22Rv1 (cell line): ENCODE measurements at regions not wholly inside any gene's neighbourhood (a gene's known extent, or its start where the extent isn't known, plus 50 kb on each side); places are given as distances from the start of the nearest gene placed in this dataset.
"Not testable (repeated sequence)": the region's sequence is repeated elsewhere in the genome, so short reads cannot be mapped to it uniquely, and the experiment has no call there.

Source experiments
- H3K27ac ChIP-seq: fragments of 450-650 bp; 2 replicates; pipeline ENCODE4 v1.5.1; 2017
- ZFX ChIP-seq: fragments of 450-650 bp; IDR thresholded peaks from 2 replicates; pipeline ENCODE4 v1.6.1; 2017; ENCODE audit warnings: antibody characterized with exemption, borderline replicate concordance
- TF ChIP-seq, protein P1 (sequence below): fragments of 450-650 bp; IDR thresholded peaks from 2 replicates; pipeline ENCODE4 v1.5.1; 2017; ENCODE audit warnings: mild to moderate bottlenecking

DNA sequence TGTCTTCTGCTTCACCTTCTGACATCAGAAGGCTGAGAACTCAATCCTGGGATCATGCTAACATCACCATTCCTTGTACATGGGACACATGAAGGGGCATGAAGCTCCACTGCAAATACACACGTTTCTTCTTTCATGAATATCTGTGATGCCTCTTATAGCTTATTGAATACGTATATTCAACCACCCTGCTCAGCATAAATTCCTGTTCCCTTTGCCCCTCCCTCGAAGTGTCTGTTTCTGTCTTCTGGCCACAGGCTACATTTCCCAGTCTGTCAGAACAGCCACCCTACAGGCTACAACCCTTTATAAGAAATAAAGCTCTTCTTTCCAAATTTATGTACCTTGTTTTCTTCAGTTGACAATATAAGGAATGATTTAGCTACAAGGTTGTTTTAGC lies 201.3 kb upstream of the STS start:
- H3K27ac ChIP-seq, result no peak overlapping the region
- TF ChIP-seq, protein P1, sequence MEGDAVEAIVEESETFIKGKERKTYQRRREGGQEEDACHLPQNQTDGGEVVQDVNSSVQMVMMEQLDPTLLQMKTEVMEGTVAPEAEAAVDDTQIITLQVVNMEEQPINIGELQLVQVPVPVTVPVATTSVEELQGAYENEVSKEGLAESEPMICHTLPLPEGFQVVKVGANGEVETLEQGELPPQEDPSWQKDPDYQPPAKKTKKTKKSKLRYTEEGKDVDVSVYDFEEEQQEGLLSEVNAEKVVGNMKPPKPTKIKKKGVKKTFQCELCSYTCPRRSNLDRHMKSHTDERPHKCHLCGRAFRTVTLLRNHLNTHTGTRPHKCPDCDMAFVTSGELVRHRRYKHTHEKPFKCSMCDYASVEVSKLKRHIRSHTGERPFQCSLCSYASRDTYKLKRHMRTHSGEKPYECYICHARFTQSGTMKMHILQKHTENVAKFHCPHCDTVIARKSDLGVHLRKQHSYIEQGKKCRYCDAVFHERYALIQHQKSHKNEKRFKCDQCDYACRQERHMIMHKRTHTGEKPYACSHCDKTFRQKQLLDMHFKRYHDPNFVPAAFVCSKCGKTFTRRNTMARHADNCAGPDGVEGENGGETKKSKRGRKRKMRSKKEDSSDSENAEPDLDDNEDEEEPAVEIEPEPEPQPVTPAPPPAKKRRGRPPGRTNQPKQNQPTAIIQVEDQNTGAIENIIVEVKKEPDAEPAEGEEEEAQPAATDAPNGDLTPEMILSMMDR, result no peak
- TF ChIP-seq ZFX, result no peak

GRCh38 chrX:6941041-6941440 lies 206.5 kb upstream of the STS start:
- TF ChIP-seq, protein P1, result no peak
- TF ChIP-seq ZFX, result no peak
- H3K27ac ChIP-seq, result no peak overlapping the region

DNA sequence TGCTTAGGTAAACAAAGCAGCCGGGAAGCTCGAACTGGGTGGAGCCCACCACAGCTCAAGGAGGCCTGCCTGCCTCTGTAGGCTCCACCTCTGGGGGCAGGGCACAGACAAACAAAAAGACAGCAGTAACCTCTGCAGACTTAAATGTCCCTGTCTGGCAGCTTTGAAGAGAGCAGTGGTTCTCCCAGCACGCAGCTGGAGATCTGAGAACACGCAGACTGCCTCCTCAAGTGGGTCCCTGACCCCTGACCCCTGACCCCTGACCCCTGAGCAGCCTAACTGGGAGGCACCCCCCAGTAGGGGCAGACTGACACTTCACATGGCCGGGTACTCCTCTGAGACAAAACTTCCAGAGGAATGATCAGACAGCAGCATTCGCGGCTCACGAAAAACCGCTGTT lies 214.6 kb upstream of the STS start:
- not testable (repeated sequence) for H3K27ac ChIP-seq

DNA sequence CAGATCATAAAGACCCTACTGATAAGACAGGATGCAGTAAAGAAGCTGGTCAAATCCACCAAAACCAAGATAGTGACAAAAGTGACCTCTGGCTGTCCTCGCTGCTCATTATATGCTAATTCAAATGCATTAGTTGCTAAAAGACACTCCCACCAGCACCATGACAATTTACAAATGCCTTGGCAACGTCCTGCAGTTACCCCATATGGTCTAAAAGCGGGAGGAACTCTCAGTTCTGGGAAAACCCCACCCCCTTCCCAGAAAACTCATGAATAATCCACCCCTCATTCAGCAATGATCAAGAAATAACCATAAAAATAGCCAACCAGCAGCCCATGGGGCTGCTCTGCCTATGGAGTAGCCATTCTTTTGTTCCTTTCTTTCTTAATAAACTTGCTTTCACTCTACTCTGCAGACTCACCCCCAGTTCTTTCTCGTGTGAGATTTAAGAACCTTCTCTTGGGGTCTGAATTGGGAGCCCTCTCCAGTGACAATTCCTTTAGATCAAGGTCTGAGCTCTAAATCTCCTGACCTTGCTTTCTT lies 217.1 kb upstream of the STS start:
- TF ChIP-seq ZFX, result no peak
- TF ChIP-seq, protein P1, result no peak
- no peak overlapping the region for H3K27ac ChIP-seq

- no peak for TF ChIP-seq ZFX
- TF ChIP-seq, protein P1, result no peak
Observed at GRCh38 chrX:6924443-6925077, 223.0 kb upstream of the STS start.

DNA sequence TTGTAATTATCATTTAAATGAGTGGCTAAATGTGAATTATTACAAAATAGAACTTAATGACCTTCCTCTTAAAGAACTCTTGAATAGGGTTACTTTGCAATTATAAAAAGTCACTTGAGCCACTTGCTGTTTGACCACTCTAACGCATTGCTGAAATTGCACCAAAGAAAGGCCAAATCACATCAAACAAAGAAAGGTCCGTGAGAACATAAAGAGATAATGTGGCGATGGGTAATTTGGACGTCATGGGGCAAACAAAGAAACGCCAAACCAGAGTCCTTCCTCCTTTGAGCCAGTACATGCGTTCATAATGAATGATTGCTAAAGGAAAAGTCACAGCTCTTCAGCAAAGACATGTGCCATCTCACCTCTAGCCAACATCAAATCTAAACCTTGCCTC lies 229.8 kb upstream of the STS start:
- H3K27ac ChIP-seq, result no peak overlapping the region
- TF ChIP-seq, protein P1, result no peak
- TF ChIP-seq ZFX, result no peak

More at GRCh38 chrX:6924443-6925077, 223.0 kb upstream of the STS start:
- H3K27ac ChIP-seq, result no peak overlapping the region

DNA sequence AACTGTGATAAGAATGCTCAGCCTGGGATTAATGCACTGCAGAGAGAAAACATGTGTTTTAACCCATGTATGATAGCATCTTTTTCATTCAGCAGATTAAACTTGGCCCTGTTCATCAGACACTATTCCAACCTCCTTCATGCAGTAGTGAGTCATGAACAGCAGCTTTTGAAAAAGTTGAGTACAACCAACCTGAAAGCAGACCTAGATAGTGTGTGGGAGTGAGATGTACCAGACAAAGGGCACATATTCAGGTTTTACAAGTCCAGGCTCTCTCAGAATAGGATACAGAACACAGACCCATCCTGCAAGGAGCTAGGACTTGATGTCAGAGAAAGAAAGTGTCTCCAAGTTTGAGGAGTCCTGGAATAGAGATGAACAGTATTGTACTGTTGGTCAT lies 237.3 kb upstream of the STS start:
- H3K27ac ChIP-seq, result no peak overlapping the region
- no peak for TF ChIP-seq ZFX
- TF ChIP-seq, protein P1, result no peak

DNA sequence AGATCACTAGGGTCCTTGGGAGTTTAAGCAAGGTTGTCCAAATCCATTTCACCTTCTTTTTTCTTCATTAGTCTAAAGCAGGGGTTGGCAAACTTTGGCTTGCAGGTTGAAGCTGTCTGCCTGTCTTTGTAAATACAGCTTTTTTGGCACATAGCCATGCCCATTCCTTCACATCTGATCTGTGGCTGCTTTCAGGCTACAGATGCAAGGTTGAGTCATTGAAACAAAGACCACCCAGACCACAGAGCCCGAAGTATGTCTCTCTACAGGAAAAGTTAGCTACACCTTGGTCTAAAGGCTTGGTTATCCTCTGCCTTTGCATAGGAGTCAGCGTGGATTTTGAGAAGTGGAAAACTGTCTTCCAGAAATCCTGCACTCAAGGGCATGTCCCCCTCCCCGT lies 238.1 kb upstream of the STS start:
- no peak overlapping the region for H3K27ac ChIP-seq
- TF ChIP-seq ZFX, result no peak
- TF ChIP-seq, protein P1, result no peak
